NCI-H69 (cell line): ENCODE measurements at regions not wholly inside any gene's neighbourhood (a gene's known extent, or its start where the extent isn't known, plus 50 kb on each side); places are given as distances from the start of the nearest gene placed in this dataset.
"Not testable (repeated sequence)": the region's sequence is repeated elsewhere in the genome, so short reads cannot be mapped to it uniquely, and the experiment has no call there.

Experiments used
- DNase-seq: peaks from one replicate; lab custom pipeline; 2025; lab: John Stamatoyannopoulos, UW

DNA sequence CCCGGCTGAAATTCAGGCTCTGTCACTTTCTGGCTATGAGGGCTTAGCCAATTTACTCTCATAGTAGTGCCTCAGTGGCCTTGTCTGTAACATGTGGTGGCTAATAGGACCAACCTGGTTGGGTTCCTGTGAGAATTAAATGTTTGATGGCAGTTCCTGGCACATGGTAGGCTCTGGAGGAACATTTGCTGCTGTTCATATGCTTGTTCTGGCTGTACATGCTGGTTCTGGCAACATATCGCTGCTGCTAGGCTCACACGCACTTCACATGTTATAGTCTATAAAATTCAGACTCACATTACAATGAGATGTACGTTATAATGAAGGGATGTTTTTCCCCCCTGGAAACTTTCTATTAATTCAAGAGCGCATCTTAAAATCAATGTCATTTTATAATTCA, 417.7 kb upstream of the GYPC start:
- no peak for DNase-seq

- no peak for DNase-seq
Measured at GRCh38 chr2:126239320-126239955, 416.5 kb upstream of the GYPC start.

DNA sequence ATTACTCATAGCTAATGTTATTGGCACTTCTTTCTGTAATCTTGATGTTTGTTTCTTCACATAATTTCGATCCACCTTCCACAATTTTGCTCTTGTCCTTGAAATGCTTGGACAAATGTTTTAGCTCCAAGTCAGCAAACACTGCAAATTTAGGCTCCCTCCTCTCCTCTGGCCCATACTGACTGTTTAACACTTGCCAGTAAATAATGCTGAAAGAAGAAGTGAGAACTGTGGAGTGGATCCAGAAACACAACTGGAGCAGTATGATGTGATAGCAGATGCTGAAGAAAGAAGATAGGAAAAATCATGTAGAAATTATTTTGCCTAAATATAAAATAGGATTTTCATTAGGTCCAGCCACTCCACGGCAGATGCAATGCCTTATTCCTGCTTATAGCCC, 415.0 kb upstream of the GYPC start:
- no peak for DNase-seq

DNA sequence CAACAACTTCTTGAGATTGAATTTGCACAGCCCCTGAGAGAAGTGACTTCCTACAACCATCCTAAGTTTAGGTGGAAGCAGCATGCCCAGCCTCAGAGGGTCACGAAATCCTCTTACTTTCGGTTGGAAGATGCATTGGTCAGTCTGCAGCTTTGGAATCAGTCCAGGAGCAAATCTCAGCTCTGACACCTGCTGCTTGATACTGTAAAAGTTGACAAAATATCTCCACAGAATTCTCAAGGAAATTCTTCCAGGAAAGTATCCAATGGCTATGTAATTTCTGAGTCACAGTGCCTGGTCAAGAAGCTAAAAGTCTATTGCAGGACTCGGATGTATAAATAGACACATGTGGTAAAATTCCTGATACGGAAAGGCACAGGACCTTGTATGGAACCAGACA, 414.5 kb upstream of the GYPC start:
- no peak for DNase-seq

DNA sequence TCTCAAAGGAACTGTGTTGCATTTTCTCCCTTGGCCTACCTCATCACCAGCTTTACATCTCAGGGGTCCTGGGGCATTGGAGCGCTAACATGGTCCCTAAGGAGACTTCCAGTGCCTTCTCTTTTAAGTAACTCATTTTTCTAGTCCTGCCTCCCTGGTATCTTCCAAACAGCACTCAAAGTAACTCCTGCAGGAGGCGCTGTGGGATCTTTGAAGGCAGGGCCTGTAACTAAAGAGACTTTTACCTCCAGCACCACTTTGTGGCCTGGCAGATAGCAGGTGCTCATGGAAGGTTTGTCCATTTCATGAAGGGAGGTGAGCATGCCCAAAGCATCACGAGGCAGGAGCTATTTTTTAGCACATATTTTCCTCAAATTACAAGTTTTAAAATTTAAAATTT, 411.0 kb upstream of the GYPC start:
- no peak for DNase-seq

DNA sequence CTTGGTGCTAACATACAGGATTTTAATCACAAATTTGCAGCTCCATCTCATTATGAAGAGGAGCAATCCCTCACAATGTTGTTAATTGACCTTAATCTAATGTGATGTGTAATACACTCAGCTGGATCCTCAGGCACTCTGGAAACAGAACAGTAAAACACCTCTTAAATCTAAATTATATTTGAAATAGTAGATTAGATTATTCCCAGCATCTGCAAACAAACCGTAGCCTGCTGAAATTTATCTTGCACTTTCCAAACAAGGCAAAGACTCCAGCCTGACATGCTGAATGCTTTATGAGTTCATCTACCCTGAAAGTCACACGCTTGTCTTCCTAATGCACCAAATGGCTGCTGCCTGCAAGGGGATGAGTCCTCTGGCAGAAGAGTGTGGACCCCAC, 402.3 kb upstream of the GYPC start:
- no peak for DNase-seq

DNA sequence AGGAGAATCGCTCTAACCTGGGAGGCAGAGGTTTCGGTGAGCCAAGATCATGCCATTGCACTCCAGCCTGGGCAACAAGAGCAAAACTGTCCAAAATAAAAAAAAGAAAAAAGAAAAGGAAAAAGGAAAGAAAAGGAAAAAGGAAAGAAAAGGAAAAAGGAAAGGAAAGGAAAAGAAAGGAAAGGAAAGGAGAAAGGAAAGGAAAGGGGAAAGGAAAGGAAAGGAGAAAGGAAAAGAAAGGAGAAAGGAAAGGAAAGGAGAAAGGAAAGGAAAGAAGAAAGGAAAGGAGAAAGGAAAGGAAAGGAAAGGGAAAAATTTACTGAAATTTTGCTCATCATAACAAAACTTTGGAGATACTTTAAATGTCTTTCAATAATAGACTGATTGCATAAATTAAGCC, 391.3 kb upstream of the GYPC start:
- DNase-seq = no peak

DNA sequence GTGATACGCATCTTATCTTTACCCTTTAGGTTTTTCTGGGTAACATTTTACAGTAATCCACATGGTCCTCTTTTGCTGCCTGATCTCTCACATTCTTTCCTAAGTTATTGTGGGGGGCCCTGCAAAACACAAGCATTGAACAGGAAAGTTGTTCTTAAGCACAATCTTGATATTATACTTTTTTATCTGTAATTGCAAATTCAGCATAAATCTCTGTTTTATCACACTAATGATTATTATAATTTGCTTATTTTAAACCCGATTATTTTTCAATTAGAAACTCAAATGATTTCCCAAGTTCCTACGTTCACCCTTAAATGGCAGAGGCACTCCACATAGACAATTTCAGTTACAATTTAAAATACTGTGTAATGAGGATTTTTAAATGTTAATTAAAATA, 386.0 kb upstream of the GYPC start:
- no peak for DNase-seq

DNA sequence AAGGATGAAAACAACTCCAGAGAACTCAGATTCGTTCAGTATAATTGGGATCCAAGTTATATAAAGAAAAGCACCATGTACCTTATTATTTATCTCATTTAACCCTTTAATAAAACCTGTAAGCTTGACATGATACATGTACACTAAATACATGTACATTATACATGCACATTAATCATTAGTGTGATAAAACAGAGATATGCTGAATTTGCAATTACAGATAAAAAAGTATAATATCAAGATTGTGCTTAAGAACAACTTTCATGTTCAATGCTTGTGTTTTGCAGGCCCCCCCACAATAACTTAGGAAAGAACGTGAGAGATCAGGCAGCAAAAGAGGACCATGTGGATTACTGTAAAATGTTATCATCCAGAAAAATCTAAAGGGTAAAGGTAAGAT, 385.4 kb upstream of the GYPC start:
- no peak for DNase-seq

DNA sequence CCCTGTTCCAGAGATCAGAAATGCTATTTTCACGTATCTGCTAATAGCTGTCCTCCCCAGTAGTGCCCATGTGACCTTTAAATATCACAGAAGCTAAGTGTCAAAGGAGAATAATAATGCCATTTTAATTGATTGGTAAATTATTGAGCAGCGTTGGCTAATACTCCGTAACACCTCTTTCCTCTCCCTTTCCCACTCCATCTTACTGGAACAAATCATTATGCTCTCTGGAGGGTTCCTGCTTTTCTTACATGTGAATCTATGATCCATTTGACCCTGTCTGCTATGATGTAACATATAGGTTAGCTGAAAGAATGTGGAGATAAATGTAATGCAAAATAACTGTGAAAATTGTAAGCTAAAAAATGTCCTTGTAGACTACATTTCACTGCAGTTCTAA, 383.6 kb upstream of the GYPC start:
- DNase-seq = no peak

- no peak for DNase-seq
Measured at GRCh38 chr2:126275098-126275497, 380.9 kb upstream of the GYPC start.

GRCh38 chr2:126276268-126276667, 379.7 kb upstream of the GYPC start:
- DNase-seq = not testable (repeated sequence)

DNA sequence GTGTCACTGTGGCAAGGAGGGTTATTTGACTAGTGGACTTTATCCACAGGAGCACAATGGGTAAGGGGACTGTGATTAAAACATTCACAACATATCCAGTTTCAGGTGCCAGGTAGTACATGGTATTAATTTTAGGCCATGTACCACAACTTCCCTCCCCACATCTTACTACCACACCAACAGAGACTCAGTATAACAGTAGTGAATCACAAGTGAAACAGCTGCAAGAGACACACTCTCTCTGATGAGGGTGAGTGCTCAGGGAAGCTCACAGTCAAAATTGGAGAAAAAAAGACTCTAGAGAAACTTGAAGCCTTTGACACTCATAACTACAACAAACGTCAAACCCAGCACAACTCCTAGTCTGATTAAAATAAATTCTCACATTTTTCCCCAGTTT, 367.6 kb upstream of the GYPC start:
- DNase-seq = no peak

DNA sequence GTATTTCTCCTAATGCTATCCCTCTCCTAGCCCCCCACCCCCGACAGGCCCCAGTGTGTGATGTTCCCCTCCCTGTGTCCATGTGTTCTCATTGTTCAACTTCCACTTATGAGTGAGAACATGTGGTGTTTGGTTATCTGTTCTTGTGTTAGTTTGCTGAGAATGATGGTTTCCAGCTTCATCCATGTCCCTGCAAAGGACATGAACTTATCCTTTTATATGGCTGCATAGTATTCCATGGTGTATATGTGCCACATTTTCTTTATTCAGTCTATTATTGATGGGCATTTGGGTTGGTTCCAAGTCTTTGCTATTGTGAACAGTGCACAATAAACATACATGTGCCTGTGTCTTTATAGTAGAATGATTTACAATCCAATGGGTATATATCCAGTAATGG, 362.0 kb upstream of the GYPC start:
- DNase-seq = not testable (repeated sequence)

- no peak for DNase-seq
Measured at GRCh38 chr2:126299469-126299976, 356.4 kb upstream of the GYPC start.

DNA sequence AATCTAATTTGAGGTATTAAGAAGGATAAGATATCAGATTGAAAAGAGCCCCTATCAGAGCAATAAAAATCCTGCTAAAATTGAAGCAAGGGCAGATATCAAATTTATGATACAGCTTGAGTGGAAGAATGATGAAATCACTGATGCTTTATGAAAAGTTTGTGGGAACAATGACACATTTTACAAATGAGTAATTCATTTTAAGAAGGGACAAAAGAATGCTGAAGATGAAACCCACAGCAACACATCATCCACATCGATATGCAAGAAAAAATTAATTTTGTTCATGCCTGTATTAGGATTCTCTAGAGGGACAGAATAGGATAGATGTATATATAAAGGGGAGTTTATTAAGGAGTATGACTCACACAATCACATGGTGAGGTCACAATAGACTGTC, 355.6 kb upstream of the GYPC start:
- DNase-seq = no peak

- DNase-seq = no peak
Measured at GRCh38 chr2:126302043-126302442, 353.9 kb upstream of the GYPC start.

- no peak for DNase-seq
Measured at GRCh38 chr2:126303113-126303512, 352.8 kb upstream of the GYPC start.

DNA sequence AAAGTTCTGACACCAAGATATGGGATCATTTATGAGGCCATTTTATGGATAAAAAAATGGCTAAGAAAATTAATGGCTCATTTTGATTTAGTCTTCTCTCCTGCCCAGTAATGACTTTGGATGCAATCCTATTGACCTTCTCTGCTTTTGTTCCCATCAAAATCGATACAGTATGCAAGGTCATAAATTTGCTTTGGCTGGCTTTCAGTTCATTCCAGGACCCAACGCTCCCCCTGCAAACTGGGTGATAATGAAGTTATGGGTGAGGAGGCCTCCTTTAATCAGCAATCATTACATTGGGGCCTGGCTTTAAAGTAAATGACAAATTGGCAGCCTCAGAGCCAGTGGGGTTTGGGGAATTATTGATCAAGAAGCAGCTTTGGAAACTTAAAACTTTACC, 351.8 kb upstream of the GYPC start:
- no peak for DNase-seq

DNA sequence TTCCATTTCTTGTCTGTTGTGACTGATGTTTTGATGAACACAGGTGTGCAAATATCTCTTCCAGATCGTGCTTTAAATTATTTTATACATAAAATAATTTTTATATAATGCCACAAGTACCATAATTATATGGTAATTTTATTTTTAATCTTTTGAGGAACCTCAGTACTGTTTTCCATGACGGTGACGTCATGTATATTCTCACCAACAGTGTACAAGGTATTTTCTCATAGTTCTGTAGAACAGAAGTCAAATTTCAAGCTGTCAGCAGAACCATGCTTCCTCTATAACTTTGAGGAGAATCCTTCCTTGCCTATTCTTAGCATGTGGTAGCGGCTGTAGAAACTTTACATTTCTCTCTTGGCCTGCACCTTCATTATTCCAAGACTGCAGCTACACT, 349.4 kb upstream of the GYPC start:
- no peak for DNase-seq

DNA sequence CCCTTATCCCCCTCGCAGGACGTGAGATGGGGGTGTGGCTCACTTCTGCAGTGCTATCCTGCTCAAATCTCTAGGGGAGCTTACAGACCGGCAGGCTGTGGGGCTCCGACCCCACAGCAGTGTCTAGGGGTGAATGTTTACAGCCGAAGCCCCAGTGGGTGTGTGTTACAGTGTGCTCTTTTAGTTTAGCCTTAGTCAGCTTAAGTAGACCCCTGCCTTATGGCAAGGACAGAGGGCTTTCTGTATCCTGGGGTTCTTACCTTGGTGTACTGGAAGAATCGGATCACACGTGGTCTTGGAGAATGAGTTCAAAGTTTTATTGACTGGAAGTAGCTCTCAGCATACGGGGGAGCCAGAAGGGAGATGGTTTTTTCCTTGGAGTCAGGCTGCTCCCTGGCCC, 348.2 kb upstream of the GYPC start:
- DNase-seq = no peak

GRCh38 chr2:126309185-126309584, 346.8 kb upstream of the GYPC start:
- DNase-seq = no peak

GRCh38 chr2:126312579-126312978, 343.4 kb upstream of the GYPC start:
- DNase-seq = no peak

DNA sequence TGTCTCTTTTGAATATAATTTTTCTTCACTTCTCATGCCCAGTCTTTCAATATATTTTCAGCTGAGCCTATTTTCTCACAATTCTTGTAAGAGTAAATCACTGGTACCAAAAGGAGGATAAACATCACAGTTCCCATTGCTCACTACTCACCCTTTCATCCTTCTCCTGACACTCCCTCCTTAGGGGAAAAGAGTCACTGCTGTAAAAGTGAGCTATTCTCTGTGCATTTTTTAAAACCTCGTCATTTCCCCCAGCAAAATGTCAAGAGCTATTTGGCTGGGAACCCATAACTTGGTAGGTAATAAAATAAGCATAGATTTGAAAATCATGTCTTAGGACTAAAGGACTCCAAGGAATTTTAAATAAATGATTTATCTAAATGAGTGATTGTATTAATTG, 340.1 kb upstream of the GYPC start:
- no peak for DNase-seq
